Left colon (tissue), 2 donors: ENCODE measurements at regions not wholly inside any gene's neighbourhood (a gene's known extent, or its start where the extent isn't known, plus 50 kb on each side); places are given as distances from the start of the nearest gene placed in this dataset.
"Not testable (repeated sequence)": the region's sequence is repeated elsewhere in the genome, so short reads cannot be mapped to it uniquely, and the experiment has no call there.

Source experiments
- ATAC-seq: fragments of 200-7000 bp; cut with Tn5 transposase; one replicate; pipeline ENCODE4 v1.9.1; 2020; ENCODE audit warnings: mild to moderate bottlenecking, moderate library complexity
- DNase-seq, 2 donors: peaks; one replicate each; pipeline ENCODE4 v3.0.0-alpha.2; 2020
- intact Hi-C, 2 donors: fragments of 100-400 bp; cut with DNase I in 1 of 2; cut with micrococcal nuclease in 1 of 2; formaldehyde crosslinking; loops; one replicate each; pipeline versions ENCODE4 v1.11.2 to v1.14.0; 2022; cut with DNase I, micrococcal nuclease
- donor health status: DM: no; HTN: no; CAD: no.
- donor health status: DM: yes; HTN: yes; CAD: no.

DNA sequence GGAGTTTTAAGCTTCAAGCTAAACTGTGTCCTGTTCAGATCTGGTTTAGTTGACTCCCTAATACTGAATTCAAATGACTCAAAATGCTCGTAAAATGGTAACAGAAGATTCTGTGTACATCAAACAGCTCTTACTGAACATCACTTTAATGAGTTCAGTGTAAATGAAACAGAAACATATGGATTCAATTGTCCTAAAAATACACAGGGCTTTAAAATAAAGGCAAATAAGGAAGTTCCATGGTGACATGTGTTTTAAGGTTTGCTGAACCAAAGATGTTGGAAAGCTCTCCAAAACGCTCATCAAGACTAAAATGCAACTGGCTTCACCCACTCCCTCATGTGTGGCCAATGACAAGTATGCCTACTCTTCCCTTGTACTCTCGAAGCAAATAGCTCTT, 340.0 kb upstream of the PIK3R1 start:
- ATAC-seq: no peak
- intact Hi-C loops: no loop called here

DNA sequence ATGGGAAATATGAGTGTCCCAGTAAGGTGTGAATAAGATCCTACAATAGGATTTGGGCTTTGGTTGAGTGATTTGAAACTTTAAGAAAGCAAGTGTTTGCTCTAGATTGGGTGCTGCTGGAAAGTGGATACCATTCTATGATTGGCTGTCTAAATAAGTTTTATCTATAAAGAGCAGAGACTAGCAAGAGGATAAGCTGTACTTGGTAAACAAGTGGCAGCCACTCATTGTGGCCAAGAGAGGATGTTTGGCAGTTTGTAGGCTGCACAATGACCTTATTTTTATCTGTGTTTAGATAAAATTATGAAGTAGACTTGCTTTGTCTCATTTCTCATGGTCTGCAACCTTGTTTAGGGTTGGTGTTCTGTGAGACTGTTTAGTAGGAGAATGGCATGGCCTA, 341.6 kb upstream of the PIK3R1 start:
- ATAC-seq (no peak), DNase-seq (no peak)
- intact Hi-C loops: no loop called here

More for the DNA sequence above, 340.0 kb upstream of the PIK3R1 start:
- no peak for DNase-seq

DNA sequence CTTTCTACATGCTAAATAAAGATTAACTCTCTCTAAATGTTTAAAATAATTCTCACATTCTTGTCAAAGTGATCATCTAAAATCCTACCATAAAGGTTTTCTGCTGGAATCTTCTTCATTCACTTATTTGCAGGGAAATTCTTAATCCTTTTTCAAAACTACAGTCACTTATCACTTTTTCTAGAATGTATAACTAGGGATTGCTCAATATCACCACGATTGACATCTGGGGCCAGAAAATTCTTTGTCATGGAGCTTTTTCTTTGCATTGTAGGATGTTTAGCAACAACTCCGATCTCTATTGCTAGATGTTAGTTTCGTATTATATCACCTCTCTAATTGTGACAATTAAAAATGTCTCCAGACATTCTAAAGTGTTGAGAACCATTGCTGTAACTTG, 344.9 kb upstream of the PIK3R1 start:
- DNase-seq (no peak), ATAC-seq (no peak)
- intact Hi-C loops: no loop called here

DNA sequence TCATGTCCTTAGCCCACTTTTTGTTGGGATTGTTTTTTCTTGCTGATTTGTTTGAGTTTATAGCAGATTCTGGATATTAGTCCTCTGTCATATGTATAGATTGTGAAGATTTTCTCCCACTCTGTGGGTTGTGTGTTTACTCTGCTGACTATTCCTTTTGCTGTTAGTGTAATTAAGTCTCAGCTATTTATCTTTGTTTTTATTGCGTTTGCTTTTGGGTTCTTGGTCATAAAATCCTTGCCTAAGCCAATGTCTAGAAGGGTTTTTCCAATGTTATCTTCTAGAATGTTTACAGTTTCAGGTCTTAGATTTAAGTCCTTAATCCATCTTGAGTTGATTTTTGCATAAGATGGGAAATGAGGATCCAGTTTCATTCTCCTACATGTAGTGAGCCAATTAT, 351.2 kb upstream of the PIK3R1 start:
- ATAC-seq, DNase-seq, intact Hi-C loops: not testable (repeated sequence)

DNA sequence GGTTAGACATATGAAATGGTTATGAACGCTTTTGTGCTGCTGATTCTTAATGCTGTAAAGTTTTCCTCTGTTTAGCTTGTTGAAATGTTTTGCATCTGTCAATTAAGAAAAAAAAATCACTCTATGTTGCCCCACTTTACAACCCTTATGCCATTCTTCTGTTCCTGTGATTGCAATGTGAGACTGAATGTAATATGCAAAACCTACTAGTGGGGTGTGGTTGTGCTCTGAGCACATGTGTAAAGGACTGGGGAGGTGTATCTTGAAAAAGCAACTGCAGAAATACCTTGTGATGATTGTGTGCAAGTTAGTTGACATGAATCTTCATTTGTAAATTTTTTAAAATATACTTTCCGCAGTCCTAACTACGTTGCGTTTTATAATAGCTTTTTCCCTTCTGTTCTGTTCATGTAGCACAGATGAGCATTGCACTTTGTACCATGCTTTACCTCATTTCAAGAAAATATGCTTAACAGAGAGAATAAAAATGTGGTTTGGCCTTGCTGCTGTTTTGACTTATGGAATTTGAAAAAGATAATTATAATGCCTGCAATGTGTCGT, 357.0 kb upstream of the PIK3R1 start:
- intact Hi-C loops: no loop called here
- DNase-seq (no peak), ATAC-seq (peak; percentile 88)

DNA sequence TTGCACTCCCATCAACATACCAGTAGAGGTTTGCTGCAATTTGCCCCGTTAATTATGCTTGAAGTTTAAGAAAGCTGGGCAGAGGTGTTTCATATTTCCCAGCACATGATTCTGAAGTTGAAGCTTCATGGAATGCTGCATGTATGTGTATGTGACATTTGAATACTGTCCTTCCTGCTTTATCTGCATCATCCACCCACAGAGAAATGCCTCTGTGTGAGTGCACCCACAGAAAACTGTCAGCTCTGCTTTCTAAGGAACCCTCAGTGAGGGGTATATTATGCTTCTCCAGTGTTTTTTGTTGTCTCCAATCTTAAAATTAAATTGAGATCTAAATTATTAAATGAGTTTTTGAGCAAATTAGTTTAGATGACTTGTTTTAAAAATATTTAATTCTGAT, 358.1 kb upstream of the PIK3R1 start:
- intact Hi-C loops: no loop called here
- ATAC-seq: no peak
- DNase-seq: no peak

DNA sequence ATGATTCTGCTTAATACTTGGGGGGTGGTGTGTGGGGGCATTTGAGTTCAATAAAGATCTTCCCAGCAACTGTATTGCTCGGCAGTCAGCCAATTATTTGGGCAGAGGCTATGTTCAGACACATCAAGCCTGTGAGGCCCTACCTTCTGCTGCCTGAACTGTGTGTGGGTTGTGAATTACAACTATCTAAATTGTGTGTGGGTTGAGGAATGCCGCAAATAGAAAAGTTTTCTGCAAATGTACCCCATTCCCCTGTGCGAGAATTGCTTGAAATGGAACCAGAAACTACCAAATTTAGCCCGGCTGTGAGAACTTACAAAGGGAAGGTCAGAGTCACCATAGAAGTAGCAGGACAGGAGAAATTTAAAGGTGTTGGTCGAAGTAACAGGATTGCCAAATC, 360.0 kb upstream of the PIK3R1 start:
- no peak for ATAC-seq
- intact Hi-C loops: no loop called here
- no peak for DNase-seq

DNA sequence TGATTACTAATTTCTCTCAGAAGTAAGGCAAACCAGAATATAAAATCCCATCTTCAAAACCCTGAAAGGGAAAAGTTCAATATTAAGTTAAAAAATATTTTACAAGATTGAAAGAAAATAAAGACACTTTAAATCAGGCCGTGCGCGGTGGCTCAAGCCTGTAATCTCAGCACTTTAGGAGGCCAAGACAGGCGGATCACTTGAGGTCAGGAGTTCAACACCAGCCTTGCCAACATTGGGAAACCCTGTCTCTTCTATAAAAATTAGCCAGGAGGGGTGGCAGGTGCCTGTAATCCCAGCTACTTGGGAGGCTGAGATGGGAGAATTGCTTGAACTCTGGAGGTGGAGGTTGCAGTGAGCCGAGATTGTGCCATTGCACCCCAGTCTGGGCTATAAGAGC, 364.6 kb upstream of the PIK3R1 start:
- ATAC-seq, DNase-seq, intact Hi-C loops: not testable (repeated sequence)

DNA sequence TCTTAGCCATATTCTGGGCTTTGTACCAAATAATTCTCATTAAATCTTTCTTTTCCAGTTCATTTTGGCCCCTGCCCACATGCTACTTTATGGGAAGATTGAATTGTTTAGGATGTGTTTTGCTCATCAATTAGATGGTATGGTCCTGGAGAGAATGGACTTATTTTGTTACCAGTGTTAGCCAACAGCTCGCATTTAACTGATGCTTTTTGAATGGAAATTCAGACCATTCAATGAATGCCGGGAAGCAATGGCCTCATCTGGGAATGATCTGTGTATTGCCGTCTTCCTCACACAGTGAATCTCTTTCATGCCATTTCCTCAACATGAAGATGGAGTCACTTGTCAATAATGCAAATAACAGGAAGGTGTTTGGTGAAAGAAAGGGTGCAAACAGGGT, 370.6 kb upstream of the PIK3R1 start:
- intact Hi-C loops: no loop called here
- ATAC-seq: no peak
- DNase-seq: no peak

DNA sequence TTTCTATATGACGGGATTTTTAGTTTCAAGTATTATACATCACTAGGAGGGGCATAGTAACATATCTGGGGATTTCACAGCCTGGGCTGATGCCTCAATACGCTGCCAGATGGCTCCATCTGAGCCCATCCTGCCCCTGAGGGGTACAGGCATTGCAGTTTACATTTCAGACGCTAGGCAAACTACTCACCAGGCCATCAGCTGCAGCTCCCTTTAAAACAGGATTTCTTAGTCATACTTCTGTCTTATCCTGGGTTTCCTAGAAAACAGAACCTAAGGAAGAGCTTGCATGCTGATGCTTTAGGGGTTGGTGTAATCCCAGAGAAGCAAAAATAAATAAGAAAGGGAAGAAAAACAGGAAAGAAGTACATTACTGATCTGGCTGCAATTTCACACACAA, 372.8 kb upstream of the PIK3R1 start:
- intact Hi-C loops: no loop called here
- DNase-seq: no peak

DNA sequence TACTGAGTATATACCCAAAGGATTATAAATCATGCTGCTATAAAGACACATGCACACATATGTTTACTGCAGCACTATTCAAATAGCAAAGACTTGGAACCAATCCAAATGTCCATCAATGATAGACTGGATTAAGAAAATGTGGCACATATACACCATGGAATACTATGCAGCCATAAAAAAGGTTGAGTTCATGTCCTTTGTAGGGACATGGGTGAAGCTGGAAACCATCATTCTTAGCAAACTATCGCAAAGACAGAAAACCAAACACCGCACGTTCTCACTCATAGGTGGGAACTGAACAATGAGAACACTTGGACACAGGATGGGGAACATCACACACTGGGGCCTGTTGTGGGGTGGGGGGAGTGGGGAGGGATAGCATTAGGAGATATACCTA, 378.3 kb upstream of the PIK3R1 start:
- intact Hi-C loops, DNase-seq, ATAC-seq: not testable (repeated sequence)

More for the DNA sequence above, 372.8 kb upstream of the PIK3R1 start:
- ATAC-seq: no peak

DNA sequence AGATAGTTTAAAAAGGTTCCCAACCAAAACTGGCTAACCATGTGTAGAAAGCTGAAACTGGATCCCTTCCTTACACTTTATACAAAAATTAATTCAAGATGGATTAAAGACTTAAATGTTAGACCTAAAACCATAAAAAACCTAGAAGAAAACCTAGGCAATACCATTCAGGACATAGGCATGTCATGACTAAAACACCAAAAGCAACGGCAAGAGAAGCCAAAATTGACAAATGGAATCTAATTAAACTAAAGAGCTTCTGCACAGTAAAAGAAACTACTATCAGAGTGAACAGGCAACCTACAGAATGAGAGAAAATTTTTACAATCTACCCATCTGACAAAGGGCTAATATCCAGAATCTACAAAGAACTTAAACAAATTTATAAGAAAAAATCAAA, 379.1 kb upstream of the PIK3R1 start:
- ATAC-seq, intact Hi-C loops, DNase-seq: not testable (repeated sequence)

DNA sequence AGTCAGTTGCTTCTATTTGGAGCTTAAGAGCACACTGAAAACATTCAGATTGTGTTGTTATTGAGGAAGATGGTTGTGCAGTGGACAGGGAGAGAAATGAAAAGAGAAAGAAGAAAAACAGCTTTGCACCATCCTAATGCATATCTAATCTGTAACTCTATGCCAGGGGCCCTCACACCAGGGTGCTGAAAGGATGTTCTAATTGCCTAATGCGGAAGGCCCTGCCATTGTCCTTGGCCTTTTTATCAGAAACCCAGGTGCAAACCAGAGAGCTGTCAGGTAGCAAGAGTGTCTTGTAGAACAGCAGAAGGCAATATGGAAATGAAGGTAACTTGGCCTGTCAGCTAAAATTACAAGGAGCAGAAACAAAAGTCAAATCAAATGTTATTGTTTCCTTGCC, 384.5 kb upstream of the PIK3R1 start:
- no peak for DNase-seq
- ATAC-seq: no peak
- intact Hi-C loops: no loop called here

DNA sequence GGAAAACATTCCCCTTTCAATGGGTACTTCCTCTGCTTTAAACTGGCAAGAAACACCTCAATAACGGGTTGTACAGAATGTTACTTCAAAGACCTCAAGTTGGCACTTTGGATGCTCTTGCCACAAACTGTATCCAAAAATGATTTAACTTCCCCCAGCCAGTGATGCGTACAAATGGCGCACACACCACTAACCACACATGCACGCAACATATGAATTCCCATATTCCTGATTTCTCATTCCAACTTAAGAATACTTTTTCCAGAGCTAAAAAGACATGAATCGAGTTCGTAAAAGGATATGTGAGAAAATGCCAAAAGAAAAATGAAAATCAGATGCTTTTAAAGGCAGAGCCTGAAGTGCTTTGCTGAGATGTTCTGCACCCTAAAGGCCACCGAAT, 388.0 kb upstream of the PIK3R1 start:
- ATAC-seq (no peak), DNase-seq (no peak)
- intact Hi-C loops: no loop called here

DNA sequence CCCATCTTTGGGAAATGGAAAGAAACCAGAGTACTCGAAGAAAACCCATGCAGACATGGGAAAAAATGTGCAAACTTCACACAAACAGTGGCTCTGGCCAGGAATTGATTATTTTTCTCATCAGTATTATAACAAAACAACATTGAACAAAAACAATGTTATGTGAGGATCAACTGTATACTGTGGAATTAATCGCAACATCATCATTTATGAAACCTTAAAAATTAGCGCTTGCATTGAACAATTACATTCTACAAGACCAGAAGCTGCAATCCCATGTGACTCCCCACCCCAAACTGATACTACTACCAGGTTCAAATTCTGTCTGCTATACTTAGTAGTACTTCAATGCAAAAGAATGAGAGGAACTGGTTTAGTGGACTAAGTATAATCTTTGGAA, 390.7 kb upstream of the PIK3R1 start:
- ATAC-seq (no peak), DNase-seq (no peak)
- intact Hi-C loops: no loop called here

DNA sequence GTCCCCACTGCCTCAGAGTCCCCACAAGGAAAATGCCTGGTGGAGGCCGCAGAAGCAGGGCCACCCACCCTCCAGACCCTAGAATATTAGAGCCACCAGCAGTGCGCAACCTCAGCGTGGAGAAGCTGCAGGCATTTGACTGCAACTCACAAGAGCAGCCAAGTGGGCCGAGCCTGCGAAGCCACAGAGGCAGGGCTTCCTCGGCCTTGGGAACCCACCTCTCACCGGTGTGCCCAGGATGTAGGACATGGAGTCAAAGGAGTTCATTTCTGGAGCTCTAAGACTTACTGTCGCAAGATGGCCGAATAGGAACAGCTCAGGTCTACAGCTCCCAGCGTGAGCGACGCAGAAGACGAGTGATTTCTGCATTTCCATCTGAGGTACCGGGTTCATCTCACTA, 397.9 kb upstream of the PIK3R1 start:
- no peak for DNase-seq
- intact Hi-C loops: no loop called here

DNA sequence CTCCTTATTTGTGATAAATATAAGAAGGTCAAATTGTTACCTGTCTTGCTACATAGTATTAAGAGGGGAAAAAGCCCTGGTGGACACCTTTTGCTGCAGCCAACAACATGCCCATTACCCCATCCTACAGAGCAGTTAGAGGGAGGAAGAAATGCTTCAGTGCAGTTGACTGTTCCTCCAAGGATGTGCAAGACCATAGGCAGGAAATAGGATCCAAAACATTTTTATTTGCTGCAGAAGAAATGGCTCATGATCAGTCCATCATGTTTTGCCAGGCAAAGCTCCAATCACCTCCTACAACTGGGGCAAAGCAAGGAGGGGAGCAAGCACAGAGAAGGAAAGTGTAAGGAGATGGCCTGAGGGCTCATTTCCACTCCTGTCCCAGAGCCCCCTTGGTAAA, 399.1 kb upstream of the PIK3R1 start:
- intact Hi-C loops: no loop called here
- DNase-seq (no peak), ATAC-seq (no peak)

More for the DNA sequence above, 397.9 kb upstream of the PIK3R1 start:
- ATAC-seq: peak; percentile 27

DNA sequence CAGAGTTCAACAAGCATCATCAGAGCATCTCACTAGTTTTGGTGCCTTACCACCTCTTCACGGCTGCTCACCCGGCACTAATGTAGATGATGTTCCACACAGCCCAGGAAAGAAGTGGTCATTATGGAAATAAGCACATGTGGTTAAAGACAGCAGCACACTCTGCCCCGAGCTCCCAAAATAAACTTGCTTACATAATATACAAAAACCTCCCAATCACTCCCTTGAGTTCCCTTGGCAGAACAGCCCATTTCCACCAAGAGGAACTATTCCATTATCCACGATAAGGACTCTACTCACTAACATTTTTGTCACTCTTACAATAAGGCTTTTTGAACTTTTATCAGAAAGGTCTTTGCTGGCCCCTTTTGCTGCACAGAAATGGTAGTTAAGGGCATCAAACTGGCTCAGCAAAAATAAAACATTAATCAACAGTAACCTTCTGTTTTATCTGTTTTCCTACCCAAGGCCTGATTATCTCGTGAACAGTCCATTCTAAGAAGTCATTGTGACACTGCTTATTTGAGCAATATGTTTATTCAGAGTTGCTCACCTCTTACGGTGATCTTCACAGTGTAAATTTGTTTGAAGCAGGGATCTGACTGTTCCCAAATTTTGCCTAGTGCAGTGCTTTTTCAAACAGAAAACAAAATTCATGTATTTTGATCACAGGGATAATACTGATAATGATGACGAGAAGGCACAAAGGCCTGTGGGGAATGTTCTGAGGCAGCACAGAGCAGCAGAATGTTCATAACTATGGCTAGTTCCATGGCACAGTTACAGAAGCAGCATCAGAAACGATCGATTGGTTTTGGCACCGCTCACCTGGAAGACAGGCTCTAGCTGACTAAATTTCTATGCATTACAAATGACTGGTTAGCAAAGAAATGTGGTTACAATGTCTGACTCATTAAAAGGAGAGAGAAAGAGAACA, 399.8 kb upstream of the PIK3R1 start:
- ATAC-seq (no peak), DNase-seq (no peak)
- intact Hi-C loops: no loop called here

DNA sequence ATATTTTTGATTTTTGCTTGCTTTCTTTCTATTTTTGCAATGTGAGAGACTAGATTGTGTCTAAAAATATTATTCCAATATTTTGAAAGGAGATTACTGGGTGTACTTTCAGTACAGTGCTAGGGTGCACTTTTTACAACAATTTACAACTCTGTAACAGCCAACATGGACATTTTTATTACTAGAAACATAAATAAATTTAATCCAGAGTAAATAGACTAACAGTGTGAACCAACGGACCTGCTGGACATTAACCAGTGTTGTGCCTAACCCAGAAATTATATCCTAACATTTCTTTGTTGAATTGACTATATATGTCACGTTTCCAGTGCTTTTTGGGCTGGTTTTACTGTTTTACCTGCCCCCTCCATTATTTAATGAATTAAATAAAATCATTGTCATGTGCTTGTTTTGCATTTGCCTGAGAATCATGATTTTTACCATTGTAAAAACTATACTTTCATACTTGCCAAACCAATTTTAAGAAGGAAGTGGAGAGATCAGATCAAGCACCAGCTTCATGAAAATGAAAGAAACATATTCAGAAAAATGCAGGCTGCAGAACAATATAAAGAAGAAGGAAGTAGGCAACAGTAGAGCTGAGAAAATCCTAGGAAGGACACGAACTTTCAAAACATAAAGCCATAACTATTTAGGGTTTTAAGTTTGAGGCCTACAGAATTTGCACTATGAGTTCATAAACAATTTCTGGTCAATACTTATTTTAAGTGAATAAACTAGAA, 400.8 kb upstream of the PIK3R1 start:
- ATAC-seq (peak; percentile 65), DNase-seq (no peak)
- intact Hi-C loops: no loop called here
